ENCODE measurements at regions not wholly inside any gene's neighbourhood (a gene's known extent, or its start where the extent isn't known, plus 50 kb on each side); places are given as distances from the start of the nearest gene placed in this dataset.
"Not testable (repeated sequence)": the region's sequence is repeated elsewhere in the genome, so short reads cannot be mapped to it uniquely, and the experiment has no call there.

GRCh38 chr1:121116522-121117297 is 67.4 kb downstream of the FAM72B start:
- DNase-seq; H3K4me1 ChIP-seq; H3K9me3 ChIP-seq; H3K27me3 ChIP-seq; intact Hi-C loops (cut with DNase I; ENCODE audit: low total_unique reads); H3K36me3 ChIP-seq: not testable (repeated sequence)
- peak overlapping the region; percentile 50 to 55 for H3K4me3 ChIP-seq
- peak overlapping the region; percentile 69 for H3K27ac ChIP-seq

GRCh38 chr1:121117298-121117611 is 66.9 kb downstream of the FAM72B start:
- H3K27me3 ChIP-seq; H3K9me3 ChIP-seq; H3K4me1 ChIP-seq; DNase-seq; intact Hi-C loops (cut with DNase I; ENCODE audit: low total_unique reads); H3K36me3 ChIP-seq: not testable (repeated sequence)
- peak overlapping the region; percentile 69 for H3K27ac ChIP-seq
- H3K4me3 ChIP-seq, result peak overlapping the region; percentile 50 to 55

- H3K27me3 ChIP-seq; H3K9me3 ChIP-seq; H3K4me1 ChIP-seq; intact Hi-C loops (cut with DNase I; ENCODE audit: low total_unique reads); H3K36me3 ChIP-seq: not testable (repeated sequence)
- Histone ChIP-seq H3K27ac (peak overlapping the region; percentile 75 to 78), H3K4me3 (peak overlapping the region; percentile 53 to 59)
- peak in 1 of 2 donors; percentile 64 for DNase-seq
Measured at GRCh38 chr1:121117622-121118479, 66.3 kb downstream of the FAM72B start.
